ENCODE measurements at regions not wholly inside any gene's neighbourhood (a gene's known extent, or its start where the extent isn't known, plus 50 kb on each side); places are given as distances from the start of the nearest gene placed in this dataset.
"Not testable (repeated sequence)": the region's sequence is repeated elsewhere in the genome, so short reads cannot be mapped to it uniquely, and the experiment has no call there.

GRCh38 chrX:3920424-3921017, 207.1 kb upstream of the PRKX start:
- DNase-seq (ENCODE audit: low spot score) = not testable (repeated sequence)

DNA sequence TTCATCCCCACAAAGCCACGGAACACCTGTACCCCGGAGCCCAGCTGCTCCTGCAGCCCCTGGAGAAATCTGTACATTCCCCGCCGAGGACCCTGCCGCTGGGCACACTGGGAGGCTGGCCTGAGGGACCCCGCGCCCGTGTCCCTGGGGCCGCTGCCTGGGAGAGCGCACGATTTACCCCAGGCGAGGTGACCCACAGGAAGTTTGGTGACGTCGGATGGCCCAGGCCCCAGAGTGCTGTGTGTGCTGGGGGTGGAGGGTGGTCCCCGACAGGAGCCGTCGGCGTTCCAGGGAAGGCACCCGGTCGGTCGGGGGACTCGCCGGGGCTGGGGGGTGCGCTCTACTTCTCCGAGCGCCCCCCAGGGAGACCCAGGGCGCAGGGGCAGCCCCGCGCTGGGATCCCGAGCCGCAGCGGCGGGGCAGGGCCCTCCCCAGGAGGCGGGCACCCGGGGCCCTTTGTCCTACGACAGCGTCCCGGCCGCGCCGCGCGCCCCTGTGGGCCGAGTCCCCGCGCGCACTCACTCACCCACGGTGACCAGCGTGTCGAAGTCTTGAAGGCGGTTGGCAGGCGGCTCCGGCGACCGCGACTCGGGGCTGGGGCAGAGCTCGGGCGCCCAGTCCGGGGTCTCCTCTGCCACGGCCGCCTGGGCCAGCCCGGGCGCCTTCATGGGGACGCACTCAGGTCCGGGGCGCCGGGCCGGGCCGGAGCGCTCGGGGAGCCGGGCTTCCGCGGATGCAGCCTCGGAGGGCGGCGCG, 206.4 kb upstream of the PRKX start:
- not testable (repeated sequence) for DNase-seq (ENCODE audit: low spot score)

- not testable (repeated sequence) for DNase-seq (ENCODE audit: low spot score)
These were observed 201.4 kb upstream of the PRKX start for GRCh38 chrX:3914813-3915212.

DNA sequence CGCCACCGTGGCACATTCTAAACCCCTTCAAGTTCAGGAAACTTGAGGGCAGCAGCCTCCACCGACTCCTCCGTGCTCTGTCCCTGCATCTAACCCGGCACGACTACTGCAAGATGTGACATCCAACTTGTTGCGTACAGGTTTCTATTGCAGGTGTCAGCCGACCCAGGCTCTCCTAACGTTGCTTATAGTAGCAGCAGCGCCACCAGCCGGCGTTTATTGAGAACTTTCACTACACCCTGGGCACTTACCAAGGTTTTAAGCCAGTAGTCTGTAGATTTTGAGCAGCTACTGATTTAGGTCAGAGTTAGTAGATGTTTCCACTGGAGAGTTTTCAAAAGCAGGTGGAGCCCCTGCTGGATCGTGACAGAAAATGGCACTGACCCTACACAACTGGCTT, 200.6 kb upstream of the PRKX start:
- not testable (repeated sequence) for DNase-seq (ENCODE audit: low spot score)

DNA sequence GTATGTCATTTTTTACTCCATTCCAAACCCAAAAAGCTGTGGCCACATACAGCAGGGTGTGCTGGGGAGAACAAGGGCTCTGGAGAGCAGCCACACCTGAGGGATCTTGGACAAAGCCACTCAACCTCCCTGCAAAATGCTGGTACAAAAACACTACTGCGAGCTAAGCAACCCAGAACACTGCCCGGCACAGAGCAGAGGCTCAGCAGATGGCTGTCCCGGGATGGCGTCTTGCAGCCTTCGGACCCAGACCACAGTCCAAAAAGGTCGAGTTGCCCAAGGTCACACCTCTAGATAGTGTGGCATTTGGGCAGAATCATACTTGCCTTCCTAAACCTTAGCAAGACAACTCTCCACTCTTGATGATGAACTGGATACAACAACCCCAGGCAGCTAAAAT, 197.6 kb upstream of the PRKX start:
- not testable (repeated sequence) for DNase-seq (ENCODE audit: low spot score)

GRCh38 chrX:3910611-3911010, 197.2 kb upstream of the PRKX start:
- not testable (repeated sequence) for DNase-seq (ENCODE audit: low spot score)

DNA sequence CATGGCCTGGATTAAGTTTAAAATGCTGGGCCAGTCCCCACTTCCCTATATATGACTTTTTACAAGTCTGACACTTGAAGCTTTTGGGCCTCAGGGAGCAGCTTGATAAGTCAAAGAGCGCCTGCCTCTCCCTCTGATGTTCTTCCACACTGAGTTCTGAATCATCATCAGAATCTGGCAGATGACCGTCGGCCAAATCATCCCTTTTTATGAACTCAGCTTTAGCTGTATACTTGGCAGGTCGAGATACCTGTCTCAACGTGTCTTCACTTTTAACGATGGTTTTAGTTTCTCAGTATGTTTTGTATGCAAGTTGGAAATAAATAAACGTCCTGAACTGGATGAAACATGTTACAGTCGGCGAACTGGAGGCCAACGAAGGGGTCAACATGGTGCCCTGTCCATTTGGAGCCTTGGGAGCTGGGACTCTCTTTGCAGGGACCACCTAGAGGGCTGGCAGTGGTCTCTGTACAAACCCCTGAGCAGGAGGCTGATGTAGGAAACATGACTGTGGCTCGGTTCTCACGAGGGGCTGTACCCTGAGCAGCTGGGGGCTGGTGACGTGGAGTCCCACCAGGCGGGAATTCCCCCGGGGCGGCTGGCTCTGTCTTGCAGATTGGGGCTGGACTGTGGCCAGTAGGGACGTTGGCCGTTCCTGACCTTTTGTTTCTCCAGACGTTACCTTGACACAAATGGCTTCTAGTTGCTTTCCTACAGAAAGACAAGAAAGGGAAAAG, 192.2 kb upstream of the PRKX start:
- not testable (repeated sequence) for DNase-seq (ENCODE audit: low spot score)

GRCh38 chrX:3902222-3902621, 188.8 kb upstream of the PRKX start:
- DNase-seq (ENCODE audit: low spot score) = not testable (repeated sequence)

GRCh38 chrX:3896755-3897154, 183.3 kb upstream of the PRKX start:
- not testable (repeated sequence) for DNase-seq (ENCODE audit: low spot score)

- DNase-seq (ENCODE audit: low spot score) = not testable (repeated sequence)
These were observed 169.1 kb upstream of the PRKX start for GRCh38 chrX:3882553-3882920.

- not testable (repeated sequence) for DNase-seq (ENCODE audit: low spot score)
These were observed 168.6 kb upstream of the PRKX start for GRCh38 chrX:3881898-3882552.

DNA sequence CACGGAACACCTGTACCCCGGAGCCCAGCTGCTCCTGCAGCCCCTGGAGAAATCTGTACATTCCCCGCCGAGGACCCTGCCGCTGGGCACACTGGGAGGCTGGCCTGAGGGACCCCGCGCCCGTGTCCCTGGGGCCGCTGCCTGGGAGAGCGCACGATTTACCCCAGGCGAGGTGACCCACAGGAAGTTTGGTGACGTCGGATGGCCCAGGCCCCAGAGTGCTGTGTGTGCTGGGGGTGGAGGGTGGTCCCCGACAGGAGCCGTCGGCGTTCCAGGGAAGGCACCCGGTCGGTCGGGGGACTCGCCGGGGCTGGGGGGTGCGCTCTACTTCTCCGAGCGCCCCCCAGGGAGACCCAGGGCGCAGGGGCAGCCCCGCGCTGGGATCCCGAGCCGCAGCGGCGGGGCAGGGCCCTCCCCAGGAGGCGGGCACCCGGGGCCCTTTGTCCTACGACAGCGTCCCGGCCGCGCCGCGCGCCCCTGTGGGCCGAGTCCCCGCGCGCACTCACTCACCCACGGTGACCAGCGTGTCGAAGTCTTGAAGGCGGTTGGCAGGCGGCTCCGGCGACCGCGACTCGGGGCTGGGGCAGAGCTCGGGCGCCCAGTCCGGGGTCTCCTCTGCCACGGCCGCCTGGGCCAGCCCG, 167.9 kb upstream of the PRKX start:
- not testable (repeated sequence) for DNase-seq (ENCODE audit: low spot score)

- DNase-seq (ENCODE audit: low spot score) = not testable (repeated sequence)
These were observed 162.9 kb upstream of the PRKX start for GRCh38 chrX:3876393-3876792.

DNA sequence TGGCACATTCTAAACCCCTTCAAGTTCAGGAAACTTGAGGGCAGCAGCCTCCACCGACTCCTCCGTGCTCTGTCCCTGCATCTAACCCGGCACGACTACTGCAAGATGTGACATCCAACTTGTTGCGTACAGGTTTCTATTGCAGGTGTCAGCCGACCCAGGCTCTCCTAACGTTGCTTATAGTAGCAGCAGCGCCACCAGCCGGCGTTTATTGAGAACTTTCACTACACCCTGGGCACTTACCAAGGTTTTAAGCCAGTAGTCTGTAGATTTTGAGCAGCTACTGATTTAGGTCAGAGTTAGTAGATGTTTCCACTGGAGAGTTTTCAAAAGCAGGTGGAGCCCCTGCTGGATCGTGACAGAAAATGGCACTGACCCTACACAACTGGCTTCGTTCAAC, 162.2 kb upstream of the PRKX start:
- not testable (repeated sequence) for DNase-seq (ENCODE audit: low spot score)

DNA sequence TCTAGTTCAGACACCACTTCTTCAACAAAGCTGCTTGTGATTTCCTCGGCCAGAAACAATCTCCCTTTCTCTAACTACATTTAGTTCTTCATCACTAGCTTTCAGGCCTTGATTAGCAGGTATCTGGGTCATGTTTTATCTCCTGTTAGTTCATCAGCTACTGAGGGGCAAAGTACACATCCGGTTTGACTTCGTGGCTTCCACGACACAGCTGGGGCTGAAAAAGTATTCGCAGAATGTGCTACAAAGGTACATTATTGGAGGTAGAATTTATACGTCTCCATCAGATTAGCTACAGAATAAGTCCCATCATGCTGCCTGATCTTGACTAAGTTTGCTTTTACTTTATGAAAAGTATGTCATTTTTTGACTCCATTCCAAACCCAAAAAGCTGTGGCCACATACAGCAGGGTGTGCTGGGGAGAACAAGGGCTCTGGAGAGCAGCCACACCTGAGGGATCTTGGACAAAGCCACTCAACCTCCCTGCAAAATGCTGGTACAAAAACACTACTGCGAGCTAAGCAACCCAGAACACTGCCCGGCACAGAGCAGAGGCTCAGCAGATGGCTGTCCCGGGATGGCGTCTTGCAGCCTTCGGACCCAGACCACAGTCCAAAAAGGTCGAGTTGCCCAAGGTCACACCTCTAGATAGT, 158.9 kb upstream of the PRKX start:
- DNase-seq (ENCODE audit: low spot score) = not testable (repeated sequence)

- DNase-seq (ENCODE audit: low spot score) = not testable (repeated sequence)
These were observed 153.8 kb upstream of the PRKX start for GRCh38 chrX:3867067-3867831.

DNA sequence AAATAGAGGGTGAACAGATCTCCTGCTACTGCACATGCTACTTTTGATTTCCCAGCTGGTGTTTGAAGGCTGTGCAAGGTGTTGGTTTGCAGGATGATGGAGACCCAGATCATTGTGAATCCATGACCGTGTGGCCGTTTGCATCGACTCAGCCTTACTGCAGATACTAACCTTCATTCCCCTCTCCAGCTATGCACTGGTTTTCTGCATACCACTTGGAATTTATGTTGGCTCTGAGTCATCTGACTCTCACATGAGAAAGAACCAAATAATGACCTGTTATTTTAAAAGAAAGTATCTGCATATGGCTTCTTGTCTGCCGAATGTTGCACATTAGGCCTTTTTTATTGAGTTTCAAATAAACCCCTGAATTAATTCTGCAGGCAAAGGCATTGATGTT, 144.9 kb upstream of the PRKX start:
- DNase-seq (ENCODE audit: low spot score) = not testable (repeated sequence)

DNA sequence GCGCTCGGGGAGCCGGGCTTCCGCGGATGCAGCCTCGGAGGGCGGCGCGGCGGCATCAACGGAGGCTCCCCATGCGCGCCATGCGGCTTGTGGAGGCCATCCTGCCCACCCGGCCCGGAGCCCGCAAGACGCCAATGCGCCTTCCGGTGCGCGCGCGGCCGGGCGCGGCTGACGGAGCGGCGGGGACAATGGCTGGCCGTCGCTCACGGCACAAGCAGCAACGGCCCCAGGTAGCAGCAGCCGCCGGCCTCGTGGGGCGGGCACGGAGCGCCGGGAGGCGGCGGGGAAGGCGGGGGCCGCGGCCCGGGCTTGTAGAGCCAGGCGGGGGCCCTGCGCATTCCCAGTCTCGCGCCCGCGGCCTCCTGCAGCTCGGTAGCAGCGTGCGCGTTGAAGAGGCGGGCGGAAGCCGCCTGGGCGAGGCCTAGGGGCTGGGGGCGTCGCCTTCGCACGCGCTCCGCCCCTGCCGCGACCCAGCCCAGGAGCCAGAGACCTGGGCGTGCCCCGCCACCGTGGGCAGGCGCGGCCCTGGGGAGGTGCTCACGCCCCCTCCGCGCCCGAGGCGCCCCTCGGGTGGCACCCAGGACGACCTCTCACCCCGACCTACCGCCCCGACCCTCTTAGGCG, 130.2 kb upstream of the PRKX start:
- DNase-seq (ENCODE audit: low spot score) = not testable (repeated sequence)

DNA sequence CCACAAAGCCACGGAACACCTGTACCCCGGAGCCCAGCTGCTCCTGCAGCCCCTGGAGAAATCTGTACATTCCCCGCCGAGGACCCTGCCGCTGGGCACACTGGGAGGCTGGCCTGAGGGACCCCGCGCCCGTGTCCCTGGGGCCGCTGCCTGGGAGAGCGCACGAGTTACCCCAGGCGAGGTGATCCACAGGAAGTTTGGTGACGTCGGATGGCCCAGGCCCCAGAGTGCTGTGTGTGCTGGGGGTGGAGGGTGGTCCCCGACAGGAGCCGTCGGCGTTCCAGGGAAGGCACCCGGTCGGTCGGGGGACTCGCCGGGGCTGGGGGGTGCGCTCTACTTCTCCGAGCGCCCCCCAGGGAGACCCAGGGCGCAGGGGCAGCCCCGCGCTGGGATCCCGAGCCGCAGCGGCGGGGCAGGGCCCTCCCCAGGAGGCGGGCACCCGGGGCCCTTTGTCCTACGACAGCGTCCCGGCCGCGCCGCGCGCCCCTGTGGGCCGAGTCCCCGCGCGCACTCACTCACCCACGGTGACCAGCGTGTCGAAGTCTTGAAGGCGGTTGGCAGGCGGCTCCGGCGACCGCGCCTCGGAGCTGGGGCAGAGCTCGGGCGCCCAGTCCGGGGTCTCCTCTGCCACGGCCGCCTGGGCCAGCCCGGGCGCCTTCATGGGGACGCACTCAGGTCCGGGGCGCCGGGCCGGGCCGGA, 129.5 kb upstream of the PRKX start:
- DNase-seq (ENCODE audit: low spot score) = not testable (repeated sequence)
